HG02610 (cell line): ENCODE measurements at regions not wholly inside any gene's neighbourhood (a gene's known extent, or its start where the extent isn't known, plus 50 kb on each side); places are given as distances from the start of the nearest gene placed in this dataset.

Experiments
- ATAC-seq: cut with Tn5 transposase; IDR thresholded peaks from one replicate; pipeline ENCODE4 v1.9.1; 2021; ENCODE audit warnings: mild to moderate bottlenecking, moderate library complexity; ENCODE audit not compliant: unreplicated experiment

GRCh38 chr15:93830221-93831080, 400.9 kb upstream of the MCTP2 start:
- ATAC-seq: no peak

- peak; percentile 62 for ATAC-seq
These were observed 402.1 kb upstream of the MCTP2 start for GRCh38 chr15:93829115-93829870.

GRCh38 chr15:93826790-93827189, 404.6 kb upstream of the MCTP2 start:
- ATAC-seq: no peak

DNA sequence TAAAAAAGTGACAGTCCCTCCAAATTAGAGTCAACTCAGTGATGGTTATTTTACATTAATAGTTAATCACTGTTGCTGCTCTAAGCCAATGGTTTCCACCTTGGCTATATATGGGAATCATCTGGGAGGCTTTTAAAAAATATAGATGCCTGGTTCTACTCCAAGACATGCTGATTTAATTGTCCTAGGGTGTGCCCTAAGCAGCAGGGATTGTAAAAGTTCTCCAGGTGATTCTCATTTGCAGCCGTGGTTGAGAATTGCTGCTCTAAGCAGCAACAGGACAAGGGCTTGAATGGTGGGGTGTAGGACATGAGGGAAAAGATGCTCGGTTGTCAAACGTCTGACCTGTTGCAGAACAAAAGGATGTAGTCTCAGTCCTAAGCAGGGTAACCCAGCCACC, 405.1 kb upstream of the MCTP2 start:
- no peak for ATAC-seq

GRCh38 chr15:93825682-93826081, 405.7 kb upstream of the MCTP2 start:
- no peak for ATAC-seq

DNA sequence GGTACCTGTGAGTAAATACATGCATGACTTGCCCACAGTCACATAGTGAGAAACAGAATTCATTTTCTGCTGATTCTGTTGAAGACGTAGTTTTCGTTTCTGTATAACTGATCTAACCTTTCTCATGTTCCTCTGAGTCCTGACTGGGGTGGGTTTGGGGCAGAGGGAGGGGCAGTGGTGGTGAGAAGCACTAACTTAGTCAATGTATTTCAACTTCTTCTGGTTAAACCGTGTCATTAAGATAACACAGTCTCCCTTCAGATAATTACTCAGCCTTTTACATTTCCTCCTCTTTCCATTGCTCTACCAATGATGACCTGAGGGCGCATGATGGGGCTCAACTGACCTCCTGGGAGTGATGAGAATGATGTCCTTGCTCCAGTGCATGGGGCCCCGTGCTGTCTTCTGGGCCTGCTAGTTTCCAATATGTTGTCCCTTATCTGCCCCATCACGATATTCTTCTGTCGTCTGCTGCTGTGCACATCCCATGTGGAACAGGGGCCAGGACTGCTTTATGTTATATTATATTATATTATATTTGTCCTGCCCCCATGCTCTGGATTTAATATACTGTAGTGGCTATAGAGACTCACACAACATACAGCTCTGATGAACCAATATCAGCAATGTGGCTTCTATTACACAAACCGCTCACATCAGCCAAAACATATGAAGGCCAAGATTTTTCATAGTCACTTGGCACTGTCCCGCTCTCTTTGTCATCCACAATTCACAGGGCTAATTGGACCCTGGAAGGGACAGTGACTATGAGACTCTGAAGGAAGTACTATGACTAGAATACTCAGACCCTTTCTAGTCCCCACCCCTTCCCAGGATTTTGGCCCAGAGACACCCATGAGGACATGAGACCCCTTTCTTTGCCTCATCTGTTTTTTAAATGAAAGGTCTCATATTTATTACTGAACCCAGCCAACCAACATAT, 407.1 kb upstream of the MCTP2 start:
- ATAC-seq: no peak

- no peak for ATAC-seq
These were observed 410.8 kb upstream of the MCTP2 start for GRCh38 chr15:93820566-93820965.

GRCh38 chr15:93819826-93820225, 411.5 kb upstream of the MCTP2 start:
- no peak for ATAC-seq

- no peak for ATAC-seq
These were observed 414.5 kb upstream of the MCTP2 start for GRCh38 chr15:93816815-93817214.

- no peak for ATAC-seq
These were observed 420.1 kb upstream of the MCTP2 start for GRCh38 chr15:93811305-93811704.

DNA sequence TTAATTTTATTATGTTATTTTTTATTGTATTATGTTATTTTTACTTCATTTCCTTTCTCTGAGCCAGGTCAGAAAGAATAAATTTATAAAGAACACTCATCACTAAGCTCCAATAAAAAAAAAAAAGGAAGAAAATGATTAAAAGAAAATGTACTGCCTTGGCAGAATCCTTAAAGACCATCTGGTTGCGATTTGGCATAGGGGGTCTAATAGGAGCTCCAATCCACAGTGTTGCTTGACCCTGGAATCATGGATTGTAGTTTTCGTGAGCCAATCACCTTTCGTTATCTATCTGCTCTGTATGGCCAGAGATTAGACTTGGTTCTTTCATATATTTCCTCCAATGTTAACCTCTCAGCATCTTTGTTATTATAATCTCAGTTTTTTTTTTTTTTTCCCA, 421.8 kb upstream of the MCTP2 start:
- ATAC-seq: no peak

GRCh38 chr15:93803421-93804152, 427.8 kb upstream of the MCTP2 start:
- ATAC-seq: no peak

- ATAC-seq: no peak
These were observed 430.2 kb upstream of the MCTP2 start for GRCh38 chr15:93801206-93801605.

GRCh38 chr15:93800805-93801204, 430.6 kb upstream of the MCTP2 start:
- ATAC-seq: no peak

DNA sequence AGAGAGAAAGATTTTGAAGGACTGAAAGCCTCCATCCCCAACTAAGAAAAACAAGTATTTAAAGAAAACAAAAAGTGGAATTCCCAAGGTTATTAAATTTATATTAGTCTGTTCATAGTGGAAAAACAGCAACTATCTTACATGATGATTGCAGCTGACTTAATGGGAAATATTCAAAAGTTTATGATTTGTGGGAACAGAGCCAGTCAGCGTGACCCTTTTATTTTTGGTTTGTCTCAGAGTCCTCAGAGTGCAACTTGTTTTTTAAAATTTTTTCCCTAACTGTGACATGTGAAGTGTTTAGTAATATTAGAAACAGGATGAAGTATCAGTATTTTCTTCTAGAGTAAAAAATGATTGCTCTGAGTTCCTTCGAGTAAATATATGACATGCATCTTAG, 441.9 kb upstream of the MCTP2 start:
- no peak for ATAC-seq

- no peak for ATAC-seq
These were observed 451.3 kb upstream of the MCTP2 start for GRCh38 chr15:93780073-93780472.

DNA sequence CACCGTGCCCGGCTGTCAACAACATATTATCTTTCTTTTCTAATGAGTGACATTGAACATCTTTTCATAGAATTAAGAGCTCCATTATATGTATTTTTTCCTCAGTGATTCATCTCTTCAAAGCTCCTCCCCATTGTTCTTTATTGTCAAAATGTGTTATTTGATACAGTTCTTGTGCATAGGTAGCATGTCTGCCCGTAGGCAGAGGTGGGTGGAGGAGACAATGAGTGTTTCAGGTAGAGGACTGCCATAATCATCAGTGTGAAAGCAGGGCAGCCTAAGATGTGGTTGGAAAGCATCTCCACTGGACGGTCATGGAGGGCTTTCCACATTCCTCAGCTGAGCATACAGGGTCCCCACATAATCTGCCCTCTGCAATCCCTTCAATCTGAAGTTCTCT, 452.0 kb upstream of the MCTP2 start:
- no peak for ATAC-seq

DNA sequence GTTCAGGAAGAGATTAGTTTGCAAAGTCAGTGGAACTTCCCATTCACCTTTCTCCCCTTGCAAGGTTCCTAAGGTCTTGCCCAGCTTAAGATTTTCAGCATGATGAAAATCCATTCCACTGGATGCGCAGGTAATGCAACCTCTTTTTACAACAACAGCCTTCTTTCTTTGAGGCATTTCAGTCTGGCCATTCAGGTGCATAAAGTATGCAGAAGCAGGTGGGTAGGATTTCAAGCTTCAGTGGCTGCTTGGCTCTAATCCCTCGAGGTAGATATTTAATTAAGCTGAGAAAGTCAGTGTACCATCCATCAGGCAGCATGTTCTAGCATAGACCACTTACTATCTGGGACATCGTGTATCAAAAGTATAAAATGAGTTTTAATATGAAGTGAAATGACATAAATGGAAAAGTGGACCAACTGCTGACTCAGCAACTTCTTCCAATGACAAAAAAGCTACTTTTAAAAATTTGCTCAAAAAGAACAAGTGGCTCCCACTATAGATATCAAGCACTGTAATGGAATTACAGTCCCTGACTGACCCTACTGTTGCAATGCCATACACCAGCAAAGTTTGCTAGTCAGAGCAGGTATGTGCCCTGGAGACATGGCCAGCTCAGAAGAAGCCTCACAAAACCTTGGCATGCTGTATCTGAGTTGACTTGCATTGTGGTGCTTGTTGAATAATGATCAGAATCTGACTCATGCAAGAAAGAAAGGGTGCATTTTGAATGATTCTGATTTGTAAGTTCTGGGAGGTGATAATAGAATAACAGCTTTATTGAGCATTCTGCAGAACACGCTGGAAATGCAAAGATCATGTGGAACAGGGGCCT, 459.9 kb upstream of the MCTP2 start:
- ATAC-seq: no peak

DNA sequence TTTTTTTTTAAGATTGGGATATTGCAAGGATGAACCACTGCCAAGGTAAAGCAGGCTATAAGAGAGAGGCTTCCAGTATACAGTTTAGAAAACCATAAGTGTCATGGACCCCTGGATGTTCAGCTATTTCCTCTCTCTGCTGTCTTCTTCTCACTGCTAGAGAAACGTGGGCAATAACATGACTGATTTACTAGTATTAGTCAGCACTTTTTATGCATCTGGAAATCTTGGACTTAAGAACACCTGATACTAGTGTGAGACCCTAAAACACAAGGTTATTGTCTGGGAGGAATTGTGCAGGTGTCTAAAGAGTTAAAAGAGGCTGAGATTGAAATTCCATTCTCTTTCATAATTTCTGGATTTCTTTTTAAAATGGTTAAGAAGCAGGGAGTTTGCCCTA, 460.6 kb upstream of the MCTP2 start:
- ATAC-seq: no peak

DNA sequence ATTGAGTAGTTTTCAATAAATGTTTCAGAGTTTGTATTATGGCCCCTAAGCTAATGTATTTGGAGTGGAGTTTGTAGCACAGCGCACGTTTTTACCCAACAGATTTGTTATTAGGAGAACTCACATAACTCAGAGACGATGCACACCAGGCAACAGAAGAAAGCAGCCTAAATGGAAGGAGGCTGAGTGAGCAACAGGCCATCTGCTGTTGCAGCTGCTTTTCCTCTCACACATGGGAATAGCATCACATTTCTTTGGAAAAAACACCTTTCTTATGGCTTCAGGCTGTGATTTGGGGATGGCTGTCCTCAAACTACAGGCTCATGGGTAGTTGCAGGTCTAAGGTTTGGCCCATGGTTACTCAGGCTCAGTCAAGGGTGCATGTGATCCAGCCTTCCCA, 469.3 kb upstream of the MCTP2 start:
- no peak for ATAC-seq
